ENCODE measurements at regions not wholly inside any gene's neighbourhood (a gene's known extent, or its start where the extent isn't known, plus 50 kb on each side); places are given as distances from the start of the nearest gene placed in this dataset.
A peak's percentile ranks its signal among the peaks of the same experiment; 100 is the strongest.
"Not testable (repeated sequence)": the region's sequence is repeated elsewhere in the genome, so short reads cannot be mapped to it uniquely, and the experiment has no call there.

- no peak for DNase-seq
Measured at GRCh38 chr5:17690473-17690872, 56.2 kb downstream of the TAF11L14 start.

GRCh38 chr5:17691762-17692161, 57.5 kb downstream of the TAF11L14 start:
- no peak for DNase-seq

- no peak for DNase-seq
Measured at GRCh38 chr5:17694371-17694770, 60.1 kb downstream of the TAF11L14 start.

- DNase-seq = peak; percentile 23
Measured at GRCh38 chr5:17694914-17695313, 60.7 kb downstream of the TAF11L14 start.

GRCh38 chr5:17696627-17697026, 62.4 kb downstream of the TAF11L14 start:
- DNase-seq = no peak

DNA sequence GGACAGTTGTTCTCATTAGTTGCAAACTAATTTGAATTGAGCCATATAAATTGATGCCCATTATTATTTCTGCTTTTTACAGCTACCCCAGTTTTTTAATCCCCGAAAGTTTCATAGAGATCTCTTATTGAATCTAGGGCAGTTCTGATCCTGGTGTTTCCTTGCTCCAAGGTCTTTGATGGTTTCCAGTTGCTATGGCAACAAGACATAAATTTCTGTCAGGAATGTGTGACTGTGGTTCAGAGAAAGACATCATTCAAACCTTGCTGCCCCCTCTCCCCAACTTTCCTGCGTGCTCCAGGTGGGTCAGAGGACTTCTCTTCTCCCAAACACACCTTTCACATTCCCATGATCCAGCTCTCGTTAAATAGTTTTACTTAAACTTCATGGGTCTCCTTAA, 63.4 kb downstream of the TAF11L14 start:
- no peak for DNase-seq

GRCh38 chr5:17709011-17709710, 74.9 kb downstream of the TAF11L14 start:
- no peak for DNase-seq

GRCh38 chr5:17713301-17713700, 79.0 kb downstream of the TAF11L14 start:
- DNase-seq = peak; percentile 4

- no peak for DNase-seq
Measured at GRCh38 chr5:17714186-17714585, 79.9 kb downstream of the TAF11L14 start.

- DNase-seq = no peak
Measured at GRCh38 chr5:17719592-17719991, 85.3 kb downstream of the TAF11L14 start.

GRCh38 chr5:17720071-17720470, 85.8 kb downstream of the TAF11L14 start:
- no peak for DNase-seq

DNA sequence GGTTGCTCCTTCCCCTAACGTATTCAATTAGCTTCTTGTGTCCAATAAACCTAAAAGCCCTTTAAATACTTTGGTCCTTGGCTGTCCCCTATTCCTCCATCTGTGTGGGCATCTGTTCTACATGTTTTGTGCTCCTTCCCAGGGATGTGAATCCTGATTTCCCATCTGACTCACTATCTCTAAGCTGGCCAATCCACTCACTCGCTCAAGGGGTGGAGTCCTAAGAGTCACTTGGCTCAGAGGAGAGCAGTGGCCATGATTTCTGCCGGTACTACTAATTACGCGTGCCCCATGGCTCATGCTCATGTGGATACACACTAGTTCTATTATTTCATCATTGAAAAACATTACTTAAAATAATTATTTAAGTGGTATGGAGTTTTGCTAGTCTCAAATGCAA, 89.6 kb downstream of the TAF11L14 start:
- DNase-seq = no peak

- DNase-seq = no peak
Measured at GRCh38 chr5:17727098-17727497, 92.8 kb downstream of the TAF11L14 start.

GRCh38 chr5:17730421-17730820, 96.2 kb downstream of the TAF11L14 start:
- no peak for DNase-seq

DNA sequence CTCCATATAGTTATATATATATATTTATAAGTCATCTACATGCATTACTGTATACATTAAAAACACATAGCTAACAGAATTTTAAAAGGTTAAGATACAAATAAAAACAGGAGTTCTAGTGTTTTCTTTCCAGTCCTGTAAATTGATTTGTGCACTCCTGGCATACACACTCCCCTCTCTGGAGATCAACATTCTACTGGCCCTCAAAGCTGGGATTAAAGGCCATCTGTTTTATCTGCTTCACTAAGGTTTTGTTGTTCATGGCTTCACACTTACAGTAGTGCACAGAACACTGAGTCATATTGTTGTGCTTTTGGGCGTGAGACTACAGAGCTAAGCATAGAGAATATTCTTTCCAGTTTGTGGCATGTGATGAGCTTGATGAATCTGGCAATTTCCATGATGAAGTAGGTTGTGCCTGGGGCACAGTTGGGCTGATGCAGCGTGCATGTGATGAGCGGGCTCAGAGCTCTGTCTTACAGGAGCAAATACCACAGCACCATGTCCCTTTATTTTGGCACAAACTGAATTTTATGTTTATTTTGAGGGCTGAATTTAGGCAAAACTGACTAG, 98.2 kb downstream of the TAF11L14 start:
- no peak for DNase-seq

DNA sequence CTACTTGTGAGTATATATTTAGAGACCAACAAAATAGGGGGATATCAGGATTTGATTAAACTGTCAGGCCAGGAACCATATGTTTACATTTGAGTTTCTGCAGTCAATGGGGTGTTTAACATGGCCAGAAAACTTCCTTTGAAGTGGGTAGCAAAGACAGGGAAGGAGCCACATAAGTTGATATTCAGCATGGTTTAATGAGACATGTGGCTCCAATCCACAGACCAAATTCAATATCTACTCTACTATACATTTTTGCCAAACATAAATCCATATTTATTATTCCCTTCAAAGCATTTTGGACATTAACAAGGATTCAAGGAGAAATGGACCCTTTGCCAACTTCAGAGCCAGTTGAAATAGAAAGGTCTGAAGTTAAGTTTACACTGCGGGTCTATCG, 99.8 kb downstream of the TAF11L14 start:
- DNase-seq = no peak

DNA sequence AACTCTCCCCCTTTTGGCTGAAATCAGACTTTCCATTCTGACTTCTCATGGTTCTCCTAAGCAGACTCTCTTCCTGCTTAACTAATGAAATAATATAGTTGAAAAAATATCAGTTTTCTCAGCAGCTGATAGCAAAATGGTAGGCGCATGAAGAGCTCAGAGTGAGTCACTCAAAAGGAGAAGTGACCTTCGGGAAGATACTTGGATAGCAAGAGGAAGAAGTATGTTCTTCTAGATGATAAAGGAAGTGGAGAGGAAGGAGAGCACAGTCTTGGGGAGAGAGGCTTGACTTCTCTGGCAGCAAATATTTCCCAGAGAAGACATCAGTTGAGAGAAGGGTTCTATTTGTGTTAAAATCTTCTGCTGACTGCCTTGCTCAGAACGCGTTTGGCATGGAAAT, 101.5 kb downstream of the TAF11L14 start:
- no peak for DNase-seq

DNA sequence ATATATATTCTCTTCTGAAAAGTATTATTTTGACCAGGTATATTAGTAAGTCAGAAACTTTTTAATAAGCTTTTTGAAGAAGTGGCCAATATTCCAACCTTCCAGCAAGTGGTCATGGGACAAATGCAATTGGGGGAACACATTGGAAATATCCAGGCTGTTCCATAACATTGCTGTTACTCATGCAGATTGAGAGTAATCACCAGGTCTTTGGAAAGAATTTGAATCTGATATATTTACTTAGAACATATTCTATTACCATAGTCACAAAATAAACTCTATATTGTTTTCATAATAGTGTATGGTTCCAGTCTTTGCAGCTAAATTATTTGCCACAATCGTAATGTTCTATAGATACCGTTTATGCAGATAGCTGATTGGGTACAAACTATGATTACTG, 102.8 kb downstream of the TAF11L14 start:
- DNase-seq = no peak

DNA sequence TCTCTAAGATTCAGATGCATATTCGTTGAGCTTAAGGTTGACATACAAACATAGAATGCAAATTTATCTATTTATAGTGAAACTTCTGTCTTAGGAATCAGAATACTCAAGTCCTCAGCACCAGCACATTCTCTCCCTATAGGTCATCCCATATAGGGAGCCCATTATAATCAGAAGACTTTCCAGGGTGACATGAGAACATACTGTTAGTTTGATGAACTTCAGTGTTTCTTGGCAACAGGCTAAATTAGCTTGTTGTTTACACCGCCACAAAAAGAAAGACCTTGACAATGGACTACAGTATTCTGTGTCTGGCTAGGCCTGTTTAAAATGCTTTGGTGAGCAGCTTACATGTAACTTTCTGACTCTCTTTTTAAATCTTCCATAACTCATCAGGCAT, 104.2 kb downstream of the TAF11L14 start:
- DNase-seq = no peak

GRCh38 chr5:17743580-17744435, 109.5 kb downstream of the TAF11L14 start:
- DNase-seq = no peak

- no peak for DNase-seq
Measured at GRCh38 chr5:17748201-17748600, 113.9 kb downstream of the TAF11L14 start.

- peak; percentile 2 for DNase-seq
Measured at GRCh38 chr5:17748941-17749340, 114.7 kb downstream of the TAF11L14 start.

GRCh38 chr5:17755406-17755805, 121.1 kb downstream of the TAF11L14 start:
- not testable (repeated sequence) for DNase-seq

DNA sequence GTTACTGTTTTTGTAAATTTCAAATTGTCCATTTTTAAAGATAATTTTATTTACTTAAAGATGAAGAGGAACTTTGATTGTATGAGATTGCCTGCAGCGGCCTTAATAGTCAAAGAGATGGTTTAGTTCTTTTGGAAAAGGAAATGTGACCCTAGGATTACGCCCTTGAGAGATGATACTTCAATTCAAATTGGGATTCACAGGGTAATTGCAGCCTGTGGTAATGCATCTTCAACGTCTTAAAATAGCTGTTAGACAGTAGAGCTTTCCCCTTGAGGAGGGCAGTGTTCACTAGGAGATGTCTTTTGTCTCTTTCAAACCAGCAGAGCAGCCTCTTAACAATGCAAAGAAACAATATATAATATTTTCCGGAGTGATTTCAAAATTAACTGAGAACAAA, 127.1 kb downstream of the TAF11L14 start:
- DNase-seq = no peak

Measured in hematopoietic multipotent progenitor cell treated with erythropoietin and hydrocortisone succinate and interleukin-3 and kit ligand, for 6 days (in vitro differentiated cells).